SKM-1 (cell line): ENCODE measurements at regions not wholly inside any gene's neighbourhood (a gene's known extent, or its start where the extent isn't known, plus 50 kb on each side); places are given as distances from the start of the nearest gene placed in this dataset.

Experiments used
- DNase-seq: peaks from one replicate; lab custom pipeline; 2025; ENCODE audit not compliant: unreplicated experiment; lab: John Stamatoyannopoulos, UW

DNA sequence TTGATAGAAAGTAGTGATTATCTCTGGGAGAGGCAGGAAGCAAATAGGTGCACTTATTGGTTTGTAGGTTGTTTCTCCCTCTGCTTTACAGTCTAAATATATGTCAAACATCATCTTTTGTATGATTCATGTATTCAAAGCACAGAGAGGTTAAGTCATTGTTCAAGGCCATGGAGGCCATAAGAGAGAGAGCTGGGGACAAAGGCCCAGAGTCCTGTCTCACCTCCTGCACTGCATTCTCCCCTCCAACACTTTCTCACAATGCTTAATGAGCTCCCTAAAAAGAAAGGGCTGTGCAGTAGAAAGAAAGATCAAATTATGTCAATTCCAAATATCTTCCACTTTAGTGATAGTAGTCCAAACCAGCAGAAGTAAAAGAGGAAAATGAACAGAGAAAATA lies 180.4 kb upstream of the DIO3 start:
- no peak for DNase-seq

DNA sequence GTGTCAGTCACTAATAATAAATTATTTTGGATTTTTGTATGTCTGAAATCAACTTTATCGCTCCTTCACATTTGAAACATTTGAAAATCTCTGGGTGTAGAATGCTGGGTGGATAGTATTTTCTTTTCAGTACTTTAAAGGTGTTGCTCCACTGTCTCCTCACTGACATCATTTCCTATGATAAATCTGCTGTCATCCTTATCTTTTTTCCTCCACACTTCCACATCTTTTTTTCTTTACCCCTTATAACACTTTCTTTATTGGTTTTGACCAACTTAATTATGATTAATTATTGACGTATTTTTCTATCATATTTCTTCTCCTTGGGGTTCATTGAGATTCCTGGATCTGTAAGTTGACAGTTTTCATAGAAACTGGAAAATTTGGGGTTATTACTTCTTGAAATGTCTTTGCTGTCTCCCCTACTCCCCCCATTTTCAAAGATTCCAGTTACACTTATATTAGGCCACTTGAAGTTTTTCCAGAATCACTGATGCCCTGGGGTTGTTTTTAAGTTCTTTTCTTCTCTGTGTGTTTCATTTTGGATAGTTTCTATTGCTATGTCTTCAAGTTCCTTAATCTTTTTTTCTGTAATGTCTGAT lies 177.5 kb upstream of the DIO3 start:
- DNase-seq = no peak

DNA sequence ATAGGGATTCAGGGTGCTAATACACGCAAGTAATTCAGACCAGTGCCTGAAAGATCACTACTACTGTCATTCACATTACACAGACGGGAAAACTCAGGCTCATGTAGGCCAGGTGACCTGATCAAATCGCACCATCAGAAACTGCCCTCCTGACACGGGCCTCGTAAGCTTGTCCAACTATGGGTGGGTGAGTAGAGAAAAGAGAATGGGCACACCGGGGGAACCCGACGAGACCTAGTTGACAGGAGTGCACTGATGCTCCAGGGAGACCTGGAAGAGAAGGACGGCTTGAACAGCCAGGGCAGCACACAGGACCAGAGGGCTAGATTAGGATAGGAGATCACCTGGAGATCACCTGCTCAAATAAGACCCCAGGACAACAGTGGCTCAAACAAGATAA lies 166.9 kb upstream of the DIO3 start:
- no peak for DNase-seq

DNA sequence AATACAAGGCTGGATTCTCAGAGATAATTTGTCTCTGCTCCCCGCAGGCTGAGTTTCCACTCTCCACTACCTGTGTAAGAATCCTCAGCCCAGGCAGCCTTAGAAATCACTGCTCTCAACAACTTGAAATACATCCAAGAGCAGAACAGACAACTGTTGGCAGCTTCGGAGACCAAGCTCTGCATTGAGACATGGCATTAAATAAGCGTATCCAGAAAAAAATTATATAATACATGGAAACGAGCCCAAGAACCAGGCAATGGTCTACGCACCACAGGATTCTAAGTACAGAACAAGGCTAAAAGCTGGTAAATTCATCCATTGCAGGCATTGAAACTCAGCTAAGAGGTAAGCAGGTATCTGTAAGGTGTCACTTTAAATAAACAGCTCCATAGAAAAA lies 165.5 kb upstream of the DIO3 start:
- DNase-seq = no peak

DNA sequence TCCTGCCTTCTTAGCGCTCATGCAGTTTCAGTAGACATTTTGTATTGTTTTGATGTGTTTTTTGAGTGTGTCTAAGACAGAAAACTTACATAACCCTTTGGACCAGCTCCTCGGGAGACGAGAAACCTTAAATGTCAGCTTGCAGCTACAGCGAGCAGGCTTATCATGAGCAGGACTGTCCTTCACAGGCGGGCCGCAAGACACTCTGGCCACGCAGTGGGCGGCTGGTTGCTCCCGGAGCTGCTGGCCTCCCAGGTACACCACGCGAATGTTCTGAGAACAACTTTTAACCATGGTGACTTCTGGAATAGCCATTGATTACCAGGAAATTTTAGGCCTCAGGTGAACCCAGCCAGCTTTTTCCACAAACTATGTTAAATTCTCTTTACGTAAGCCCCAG lies 164.1 kb upstream of the DIO3 start:
- no peak for DNase-seq

DNA sequence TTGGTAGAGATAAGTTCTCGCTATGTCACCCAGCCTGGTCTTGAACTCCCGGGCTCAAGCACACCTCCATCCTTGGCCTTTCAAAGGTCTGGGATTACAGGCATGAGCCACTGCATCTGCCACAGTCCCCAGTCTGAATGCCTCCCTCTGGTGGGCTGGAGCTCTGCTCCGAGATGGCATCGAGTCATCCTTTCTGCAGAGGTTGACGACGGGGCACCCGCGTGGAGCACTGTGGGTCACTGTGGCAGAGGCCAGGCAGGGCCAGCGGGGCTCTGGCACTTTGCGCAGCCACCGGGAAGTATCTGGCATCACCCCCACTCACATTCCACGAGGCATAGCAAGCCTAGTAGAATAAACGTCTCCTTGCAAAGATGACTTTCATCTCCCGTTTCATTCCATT lies 163.3 kb upstream of the DIO3 start:
- no peak for DNase-seq

DNA sequence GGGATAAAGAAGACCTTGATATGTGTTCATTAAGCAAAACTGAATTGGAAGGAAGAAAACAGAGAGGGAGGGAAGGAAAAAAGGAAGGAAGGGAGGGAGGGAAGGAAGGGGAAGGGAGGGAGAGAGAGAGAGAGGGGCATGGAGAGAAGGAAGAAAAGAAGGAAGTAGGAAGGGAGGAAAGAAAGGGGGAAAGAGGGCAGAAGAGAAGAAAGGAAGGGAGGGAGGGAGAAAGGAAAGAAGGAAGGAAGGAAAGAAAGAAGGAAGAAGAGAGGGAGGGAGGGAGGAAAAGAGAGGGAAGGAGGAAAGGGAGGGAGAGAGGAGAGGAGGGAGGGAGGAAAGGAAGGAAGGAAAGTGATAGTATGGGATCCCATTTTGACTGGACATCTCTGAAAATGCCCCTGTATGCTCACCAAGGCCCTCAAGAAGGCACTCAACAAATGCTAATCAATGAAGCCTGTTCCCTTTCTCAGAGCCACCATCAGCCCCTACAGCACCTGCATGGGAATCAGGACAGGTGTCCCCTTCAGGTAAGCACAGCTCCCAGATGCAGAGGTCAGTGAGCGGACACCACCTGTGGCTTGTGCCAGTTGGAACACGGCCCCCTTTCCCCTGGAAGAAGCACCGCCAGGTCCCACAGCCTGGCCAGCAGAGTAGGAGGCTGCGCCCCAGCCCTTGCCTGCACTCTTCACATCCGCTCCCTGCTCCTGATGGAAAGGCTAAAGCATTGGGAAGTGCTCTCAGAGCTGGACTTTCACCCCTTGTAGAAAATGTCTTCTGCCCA lies 161.4 kb upstream of the DIO3 start:
- no peak for DNase-seq

DNA sequence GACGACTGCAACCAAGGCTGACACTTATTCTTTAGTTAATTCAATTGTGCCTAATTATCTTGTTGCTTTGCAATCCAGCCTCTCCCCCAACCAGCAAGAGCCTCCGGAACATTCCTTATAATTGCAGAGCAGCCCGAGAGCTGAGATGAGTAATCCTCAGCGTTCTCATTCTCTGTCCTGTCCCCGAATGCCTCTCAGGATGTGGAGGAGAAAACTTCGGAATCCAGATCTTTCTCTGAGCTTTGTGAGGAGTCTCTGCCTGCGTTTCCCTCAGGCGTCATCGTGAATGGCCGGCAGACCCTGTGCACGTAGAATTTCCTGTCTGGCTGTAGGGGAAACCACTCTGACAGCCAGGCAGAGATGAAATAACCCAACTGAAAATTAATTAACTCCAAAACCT lies 160.5 kb upstream of the DIO3 start:
- no peak for DNase-seq

DNA sequence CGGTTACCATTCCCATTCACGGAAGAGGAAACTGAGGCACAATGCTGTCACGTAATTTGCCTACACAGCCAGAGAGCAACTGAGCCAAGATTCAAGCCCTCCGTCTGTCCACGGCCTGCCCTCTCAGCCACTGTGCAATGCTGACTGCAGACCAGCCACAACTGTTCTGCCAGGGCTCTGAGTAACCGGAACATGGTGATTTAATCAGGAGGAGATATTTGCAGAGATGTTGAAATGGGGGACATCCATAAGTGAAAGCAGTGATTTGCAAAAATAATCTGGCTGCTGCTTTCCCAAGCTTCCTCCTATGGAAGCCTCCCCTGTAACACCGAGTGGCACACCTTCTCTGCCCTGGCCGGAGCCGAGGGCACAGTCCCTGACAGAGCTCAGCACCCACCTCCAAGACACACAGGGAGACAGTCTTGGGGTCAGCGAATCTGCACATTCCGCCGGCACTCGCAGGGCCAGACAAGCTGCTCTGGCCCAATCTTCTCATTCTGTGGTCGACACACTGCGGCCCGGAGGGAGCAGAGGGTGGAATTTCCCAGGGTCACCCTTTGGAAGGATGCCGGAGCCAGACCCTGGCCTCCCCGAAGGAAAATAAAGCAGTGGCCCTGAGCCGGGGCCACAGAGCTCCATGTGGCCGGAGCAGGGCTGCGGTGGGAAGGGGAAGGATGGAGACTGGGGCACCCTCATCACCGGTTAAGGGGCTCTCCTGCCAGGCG lies 158.2 kb upstream of the DIO3 start:
- no peak for DNase-seq

DNA sequence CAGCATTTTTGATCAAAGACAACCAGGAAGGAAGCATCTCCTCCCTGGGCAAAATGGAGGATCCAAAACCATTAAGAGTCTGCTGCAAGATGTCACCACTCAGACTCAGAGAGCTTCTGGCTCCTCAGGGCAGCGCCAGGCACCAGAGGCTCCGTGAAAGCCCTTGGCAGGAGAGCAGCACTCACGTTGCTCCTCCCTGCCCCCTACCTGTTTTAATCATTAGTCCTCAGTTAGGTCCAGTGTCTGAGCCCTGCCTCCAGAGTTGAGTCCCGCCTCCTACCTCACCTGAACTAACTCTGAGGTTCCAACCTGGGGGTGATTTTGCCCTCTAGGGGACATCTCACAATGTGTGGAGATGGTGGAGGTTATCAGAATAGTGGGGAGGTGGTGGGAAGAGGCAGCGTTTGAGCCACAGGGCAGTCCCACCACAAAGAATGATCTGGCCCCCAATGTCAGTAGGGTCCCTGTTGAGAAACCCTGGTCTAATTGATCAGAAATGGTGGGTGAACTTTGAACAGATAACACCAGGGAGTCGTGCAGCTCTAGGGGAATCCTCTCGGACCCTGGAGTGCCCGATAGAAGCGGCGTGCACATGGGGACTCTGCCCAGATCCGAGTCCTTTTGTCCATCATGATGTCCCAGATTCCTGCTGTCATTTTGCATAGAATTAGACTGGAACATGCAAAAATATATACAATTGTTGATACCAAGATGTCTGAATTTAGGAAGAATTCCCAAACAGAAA lies 156.7 kb upstream of the DIO3 start:
- no peak for DNase-seq

DNA sequence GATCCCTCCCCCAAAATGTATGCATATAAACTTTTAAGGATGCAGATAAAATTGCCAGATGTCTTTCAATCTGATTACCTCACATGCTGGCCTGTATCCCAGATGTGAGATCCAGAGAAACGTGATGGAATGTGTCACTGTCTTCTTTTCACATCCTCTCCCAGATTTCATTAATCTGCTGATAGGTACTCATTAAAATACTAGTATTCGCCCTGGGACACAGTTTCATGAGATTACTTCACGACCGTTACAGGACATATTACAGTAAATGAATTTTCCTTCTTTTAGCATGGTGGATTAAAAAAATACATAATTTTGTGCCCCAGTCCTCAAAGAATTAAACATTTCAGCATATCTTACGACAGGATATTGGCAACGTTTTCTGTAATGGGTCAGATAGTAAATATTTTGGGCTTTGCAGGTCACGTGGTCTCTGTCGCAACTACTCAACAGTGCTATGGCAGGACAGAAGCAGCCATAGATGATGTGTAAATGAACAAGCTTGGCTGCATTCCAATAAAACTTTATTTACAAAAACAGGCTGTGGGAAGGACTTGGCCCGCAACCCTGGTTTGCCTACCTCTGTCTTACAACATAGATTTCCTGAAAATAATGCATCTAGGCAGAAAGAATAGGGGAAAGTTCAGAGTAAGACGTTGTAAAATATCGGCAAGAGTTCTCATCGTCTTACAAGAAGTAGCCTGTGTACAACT lies 156.0 kb upstream of the DIO3 start:
- DNase-seq = no peak

DNA sequence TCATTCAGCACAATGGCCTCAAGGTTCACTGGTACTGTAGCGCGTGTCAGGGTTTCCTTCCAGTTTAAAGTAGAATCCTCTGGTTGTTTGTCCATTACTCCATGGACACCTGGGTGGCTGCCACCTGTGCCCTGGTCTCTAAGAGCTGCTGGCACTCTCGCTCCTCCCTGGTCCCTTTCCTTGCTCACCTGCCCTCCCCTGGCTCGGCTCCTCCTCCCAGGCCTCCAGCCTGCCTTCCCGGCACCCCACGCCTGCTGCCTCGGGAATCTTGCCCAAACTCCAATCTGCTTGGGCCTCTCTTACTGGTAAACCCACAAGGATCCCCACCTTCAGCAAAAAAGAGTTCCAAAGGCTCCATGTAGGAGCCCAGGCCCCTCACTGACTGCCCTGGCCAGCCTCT lies 154.4 kb upstream of the DIO3 start:
- DNase-seq = no peak

DNA sequence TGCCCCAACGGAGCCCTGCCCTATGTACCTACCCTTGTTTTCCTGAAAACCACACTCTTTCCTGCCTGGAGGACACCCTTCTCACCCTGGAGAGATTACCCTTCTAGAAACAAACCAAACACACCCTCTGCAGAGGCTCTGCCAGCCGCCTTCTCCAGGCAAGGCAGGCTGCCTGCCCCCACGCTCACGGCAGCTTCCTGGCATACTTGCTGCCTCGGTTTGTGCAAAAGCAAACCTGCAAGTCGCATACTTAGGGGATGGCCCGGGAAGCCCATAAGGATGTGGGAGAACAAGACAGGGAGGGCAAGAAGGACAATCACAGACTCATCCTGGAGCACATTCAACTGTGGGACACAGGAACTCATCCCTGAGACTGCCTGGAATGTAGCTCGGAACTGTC lies 154.0 kb upstream of the DIO3 start:
- DNase-seq = no peak

DNA sequence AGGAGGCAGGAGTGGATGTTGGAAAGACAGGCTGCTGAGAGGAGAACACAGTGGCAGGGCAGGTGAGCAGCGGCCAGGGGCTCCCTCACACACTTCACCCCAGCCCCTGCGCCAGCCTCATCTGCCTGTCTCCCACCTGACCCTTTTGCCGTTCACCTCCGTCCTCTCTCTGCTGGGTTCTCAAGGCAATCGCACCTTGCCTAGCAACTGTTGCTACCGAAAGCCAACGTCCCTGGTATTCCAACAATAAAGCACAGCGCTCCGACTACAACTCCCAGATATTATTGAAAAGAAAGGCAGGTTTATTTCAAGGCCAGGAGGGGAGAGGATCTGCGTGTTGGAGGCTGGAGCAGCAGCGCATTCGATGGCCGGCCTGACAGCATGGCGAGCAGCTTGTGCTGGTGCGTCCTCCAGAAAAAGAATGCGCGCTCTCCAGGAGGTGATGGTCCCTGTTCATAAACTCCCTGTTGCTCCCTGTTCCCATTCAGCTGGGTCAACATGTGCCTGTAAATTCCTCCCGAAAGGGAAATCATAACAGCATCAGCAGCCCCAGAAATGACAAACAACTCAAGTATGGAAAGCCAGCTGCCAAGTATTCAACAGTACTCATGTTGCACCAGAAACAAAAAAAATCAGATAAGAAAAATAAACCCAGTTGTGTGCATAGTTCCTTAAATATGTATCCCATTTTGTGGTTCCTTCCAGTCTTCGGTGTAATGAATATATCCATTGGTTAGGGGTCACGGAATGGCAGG lies 153.0 kb upstream of the DIO3 start:
- no peak for DNase-seq

DNA sequence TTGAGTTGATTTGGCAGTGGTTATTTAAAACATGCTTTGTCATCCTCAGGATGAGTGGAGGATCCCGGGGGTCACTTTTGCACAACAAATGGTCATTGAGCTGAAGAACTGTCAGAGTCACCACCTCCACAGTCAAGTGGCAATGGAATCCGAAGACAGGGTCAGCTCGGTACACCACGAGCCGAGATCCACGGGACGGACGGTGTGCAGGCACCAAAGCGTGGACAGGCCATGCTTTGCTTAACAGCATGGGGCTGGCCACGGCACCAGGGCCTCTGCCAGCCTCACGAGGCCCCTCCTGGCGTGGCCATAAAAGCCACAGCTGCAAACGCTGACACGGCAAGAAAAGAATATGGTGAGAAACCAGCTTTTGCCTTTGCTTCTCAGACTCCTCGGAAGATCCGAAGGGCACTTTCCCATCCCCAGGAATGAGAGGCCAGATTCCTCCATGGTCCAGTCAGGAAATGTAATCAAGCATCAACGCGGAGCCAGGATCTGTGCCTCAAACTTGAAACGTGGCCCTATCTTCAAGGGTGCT lies 152.2 kb upstream of the DIO3 start:
- no peak for DNase-seq

DNA sequence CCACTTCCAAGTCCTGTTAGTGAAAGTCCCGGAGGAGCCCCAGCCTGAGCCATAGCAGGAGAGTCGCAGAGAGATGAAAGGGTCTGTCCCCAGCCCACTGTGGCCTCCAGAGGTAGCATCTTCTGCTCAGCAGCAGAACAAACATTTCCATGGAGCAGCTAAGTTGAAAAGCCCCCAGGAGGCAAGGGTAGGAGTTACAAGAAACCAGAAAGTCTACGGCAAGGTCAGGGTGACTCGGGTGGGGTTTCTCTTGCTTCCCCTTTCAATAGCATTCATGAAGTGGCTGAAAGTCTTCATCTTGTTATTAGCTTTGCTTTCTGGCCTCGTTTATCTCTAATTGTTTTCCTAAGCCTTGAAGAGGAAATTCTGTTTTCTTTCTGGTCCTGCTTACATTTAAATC lies 151.2 kb upstream of the DIO3 start:
- no peak for DNase-seq

DNA sequence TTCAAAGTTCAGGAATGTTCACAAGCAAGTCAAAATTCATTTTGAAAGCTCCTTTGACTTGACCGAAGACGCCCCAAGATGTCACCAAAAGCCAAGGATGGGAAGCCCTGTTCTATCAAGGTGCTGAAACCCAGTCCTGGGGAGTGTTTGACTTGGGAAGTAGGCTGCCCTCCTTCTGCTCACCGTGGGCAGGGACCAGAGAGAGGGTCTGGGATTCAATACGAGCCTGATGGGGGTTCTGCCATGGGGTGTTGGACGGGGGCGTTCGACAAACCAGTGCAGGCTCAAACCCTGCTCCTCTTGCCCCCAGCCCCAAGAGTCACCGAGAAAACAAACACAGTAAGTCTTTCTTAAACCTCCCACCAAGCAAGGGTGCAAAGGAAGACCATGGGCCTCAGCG lies 150.1 kb upstream of the DIO3 start:
- DNase-seq = no peak

DNA sequence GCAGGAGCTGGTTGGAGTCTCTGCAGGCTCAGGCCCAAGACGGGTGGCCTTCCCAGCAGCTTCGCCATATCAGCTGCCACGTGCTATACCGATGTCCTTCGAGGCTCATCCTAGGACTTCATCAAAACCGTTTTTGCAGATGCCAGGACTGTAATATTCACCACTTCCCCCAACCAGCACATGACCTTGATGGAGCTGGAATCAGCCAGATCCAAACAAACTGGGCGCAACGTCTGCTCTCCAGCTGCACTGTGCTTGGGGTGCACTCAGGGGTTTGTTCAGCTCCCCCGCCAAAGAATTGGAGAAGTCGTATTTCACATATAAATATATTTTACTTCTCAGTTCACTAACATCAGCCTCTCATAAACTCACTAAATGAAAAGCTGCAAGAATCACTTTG lies 149.5 kb upstream of the DIO3 start:
- DNase-seq = no peak

DNA sequence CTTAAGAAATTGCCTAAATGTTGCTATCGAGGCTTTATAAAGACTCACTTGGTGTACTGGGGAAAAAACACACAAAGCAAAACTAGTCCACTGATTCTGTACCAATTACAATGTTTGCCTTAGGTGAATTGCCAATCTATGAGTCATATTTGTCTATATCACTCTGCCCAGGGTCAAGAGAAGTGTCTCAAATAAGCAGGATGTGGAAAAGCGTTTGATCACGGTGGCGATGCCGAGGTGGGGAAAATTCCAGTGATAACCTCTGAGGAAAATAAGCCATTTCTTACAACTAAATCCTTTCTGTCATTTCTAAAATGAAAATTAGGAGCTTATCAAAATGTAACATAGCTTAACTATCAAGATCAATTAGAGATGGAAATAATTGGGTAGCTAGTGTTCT lies 148.6 kb upstream of the DIO3 start:
- no peak for DNase-seq

DNA sequence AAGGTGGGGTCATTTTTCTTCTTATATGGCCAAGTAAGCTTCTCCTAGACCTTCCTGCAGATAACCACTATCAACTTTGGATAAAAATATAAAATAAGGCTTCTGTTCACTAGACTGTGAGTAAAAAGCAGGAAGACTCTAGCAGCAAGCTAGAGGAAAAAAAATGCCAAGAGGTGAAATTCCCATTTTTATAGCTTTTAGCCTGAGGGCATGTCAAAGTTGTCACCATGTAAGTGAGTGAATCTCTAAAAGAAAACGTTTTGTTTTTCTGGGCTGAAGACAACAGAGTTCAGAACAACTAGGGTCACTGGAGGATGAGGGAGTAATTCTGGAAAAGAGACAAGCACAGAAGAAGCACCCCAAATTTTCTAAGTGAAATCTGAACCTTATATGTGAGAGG lies 143.9 kb upstream of the DIO3 start:
- no peak for DNase-seq
